Upper lobe of left lung (tissue), 4 donors: ENCODE measurements at regions not wholly inside any gene's neighbourhood (a gene's known extent, or its start where the extent isn't known, plus 50 kb on each side); places are given as distances from the start of the nearest gene placed in this dataset.
"Not testable (repeated sequence)": the region's sequence is repeated elsewhere in the genome, so short reads cannot be mapped to it uniquely, and the experiment has no call there.

Experiments
- EP300 ChIP-seq, 4 donors: sonication (generic); formaldehyde crosslinking; IDR thresholded peaks; one replicate each; pipeline ENCODE4 v1.5.1; 2017; ENCODE audit warnings: antibody characterized with exemption in 4 of 4, control low read depth in 2 of 4
- POLR2AphosphoS5 ChIP-seq, 2 donors: sonication (generic); formaldehyde crosslinking; IDR thresholded peaks; one replicate each; pipeline ENCODE4 v1.5.1; 2017; ENCODE audit warnings: antibody characterized with exemption in 2 of 2
- TF ChIP-seq, protein P1 (sequence below), 6 experiments: fragments of 450-650 bp in 4 of 6; fragments of 200-600 bp in 2 of 6; sonication (generic) in 2 of 6; IDR thresholded peaks; one replicate each; pipeline ENCODE4 v1.5.1; 2016 to 2019; ENCODE audit warnings: antibody characterized with exemption in 6 of 6

- TF ChIP-seq, protein P1, sequence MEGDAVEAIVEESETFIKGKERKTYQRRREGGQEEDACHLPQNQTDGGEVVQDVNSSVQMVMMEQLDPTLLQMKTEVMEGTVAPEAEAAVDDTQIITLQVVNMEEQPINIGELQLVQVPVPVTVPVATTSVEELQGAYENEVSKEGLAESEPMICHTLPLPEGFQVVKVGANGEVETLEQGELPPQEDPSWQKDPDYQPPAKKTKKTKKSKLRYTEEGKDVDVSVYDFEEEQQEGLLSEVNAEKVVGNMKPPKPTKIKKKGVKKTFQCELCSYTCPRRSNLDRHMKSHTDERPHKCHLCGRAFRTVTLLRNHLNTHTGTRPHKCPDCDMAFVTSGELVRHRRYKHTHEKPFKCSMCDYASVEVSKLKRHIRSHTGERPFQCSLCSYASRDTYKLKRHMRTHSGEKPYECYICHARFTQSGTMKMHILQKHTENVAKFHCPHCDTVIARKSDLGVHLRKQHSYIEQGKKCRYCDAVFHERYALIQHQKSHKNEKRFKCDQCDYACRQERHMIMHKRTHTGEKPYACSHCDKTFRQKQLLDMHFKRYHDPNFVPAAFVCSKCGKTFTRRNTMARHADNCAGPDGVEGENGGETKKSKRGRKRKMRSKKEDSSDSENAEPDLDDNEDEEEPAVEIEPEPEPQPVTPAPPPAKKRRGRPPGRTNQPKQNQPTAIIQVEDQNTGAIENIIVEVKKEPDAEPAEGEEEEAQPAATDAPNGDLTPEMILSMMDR (IDR thresholded peaks at IDR 0.05): not testable (repeated sequence)
- not testable (repeated sequence) for TF ChIP-seq POLR2AphosphoS5, EP300 (IDR thresholded peaks at IDR 0.05)
These were observed 209.5 kb upstream of the NPSR1 start for GRCh38 chr7:34448531-34448930.
